Heart left ventricle (tissue), 16 donors: ENCODE measurements at regions not wholly inside any gene's neighbourhood (a gene's known extent, or its start where the extent isn't known, plus 50 kb on each side); places are given as distances from the start of the nearest gene placed in this dataset.

Source experiments
- ATAC-seq, 4 donors: fragments of 200-7000 bp; cut with Tn5 transposase; one replicate each; pipeline ENCODE4 v1.9.1; 2020 to 2022; ENCODE audit warnings: moderate library complexity in 4 of 4, mild to moderate bottlenecking in 3 of 4, moderate number of reproducible peaks in 1 of 4
- DNase-seq, 5 donors: peaks; one replicate each; pipeline ENCODE4 v3.0.0-alpha.2; 2020
- H3K27ac ChIP-seq, 12 donors: fragments of 200-600 bp; sonication (generic) in 4 of 12; one replicate each; pipeline versions ENCODE4 v1.5.0 to v1.8.0; 2016 to 2022; ENCODE audit warnings: mild to moderate bottlenecking in 2 of 12
- H3K27me3 ChIP-seq, 9 donors: fragments of 200-600 bp; sonication (generic) in 2 of 9; one replicate each; pipeline versions ENCODE4 v1.5.1 to v1.8.0; 2016 to 2022; ENCODE audit warnings: mild to moderate bottlenecking in 3 of 9
- H3K36me3 ChIP-seq, 9 donors: fragments of 200-600 bp; sonication (generic) in 2 of 9; one replicate each; pipeline versions ENCODE4 v1.5.0 to v1.8.0; 2018 to 2022; ENCODE audit warnings: mild to moderate bottlenecking in 2 of 9
- H3K4me1 ChIP-seq, 12 donors: fragments of 200-600 bp; sonication (generic) in 4 of 12; one replicate each; pipeline versions ENCODE4 v1.5.0 to v1.8.0; 2016 to 2022; ENCODE audit warnings: mild to moderate bottlenecking in 3 of 12
- H3K4me3 ChIP-seq, 12 donors: fragments of 200-600 bp; sonication (generic) in 4 of 12; one replicate each; pipeline versions ENCODE4 v1.5.0 to v1.8.0; 2017 to 2022; ENCODE audit warnings: mild to moderate bottlenecking in 9 of 12, moderate library complexity in 4 of 12
- H3K9me3 ChIP-seq, 12 donors: fragments of 200-600 bp; sonication (generic) in 4 of 12; one replicate each; pipeline versions ENCODE4 v1.5.0 to v1.8.0; 2016 to 2022; ENCODE audit warnings: mild to moderate bottlenecking in 1 of 12
- CTCF ChIP-seq, 12 donors: fragments of 200-600 bp; sonication (generic) in 4 of 12; IDR thresholded peaks; one replicate each; pipeline versions ENCODE4 v1.5.0 to v1.8.0; 2018 to 2022; ENCODE audit warnings: antibody characterized with exemption in 12 of 12, mild to moderate bottlenecking in 5 of 12
- POLR2A ChIP-seq, 2 donors: fragments of 450-650 bp; IDR thresholded peaks; one replicate each; pipeline ENCODE4 v1.6.1; 2017; ENCODE audit warnings: antibody characterized with exemption in 2 of 2, mild to moderate bottlenecking in 2 of 2, moderate library complexity in 2 of 2
- WGBS, 4 donors: extraction: QIAGEN DNeasy Blood & Tissue Kit in 2 of 4; methylation state at CpG; one replicate each; pipeline versions ENCODE4 v1.1.5 to v1.1.7; 2013 to 2018; 5-methylcytosine and 5-hydroxymethylcytosine counted together
- intact Hi-C, 10 donors: fragments of 100-400 bp; cut with DNase I; formaldehyde crosslinking; loops; one replicate each; pipeline versions ENCODE4 v1.11.1 to v1.14.2; 2022
- donor health status: ischemic (EF 13 %, LVEDD 7.1; RV severe dilation, severe dysfunction).
- donor health status: healthy with polysubstance abuse.
- donor health status: DM: no; HTN: yes; CAD: no.
- donor health status: DM: no; HTN: no; CAD: no.
- donor health status: ischemic (EF 25% LVEDD 6.9; RV normal size, moderate dysfunction).
- donor health status: ischemic (EF 25% LVEDD 5.7; RV mildly dilated, moderate dysfunction).
- donor health status: healthy.
- donor health status: DM: yes; HTN: yes; CAD: no.
- donor health status: ischemic (EF 35%, LVEDD 5.7; RV mildly dilated, moderate dysfunction).
- donor health status: nonischemic (EF 11% LVEDD 7.7; RV severe dilation, severe dysfunction).
- donor health status: DM: yes; HTN: yes; CAD: no.
- donor health status: PGD.
- donor health status: ischemic (EF 29% LVEDD 5.4; RV normal size, mild dysfunction).
- donor health status: nonischemic (EF 23%, LVEDD 6.1; RV moderate dilation, normal function).

GRCh38 chr15:66986951-66987350 lies 78.5 kb upstream of the SMAD3 start:
- H3K27me3 ChIP-seq: no peaks in the 10 kb centered on the region
- DNase-seq: no peak
- peaks cover 0 to 5% (median 0%) of the 10 kb centered on the region in 12 donors for H3K9me3 ChIP-seq
- ATAC-seq: no peak
- WGBS, 4 donors: 90 to 92% (median 90%) methylated on average over 7 of the region's 7 CpGs
- no peak overlapping the region for H3K27ac ChIP-seq
- no peak overlapping the region for H3K4me3 ChIP-seq
- TF ChIP-seq POLR2A (IDR thresholded peaks at IDR 0.05) (no peak), CTCF (IDR thresholded peaks at IDR 0.05) (no peak)
- no peaks in the 10 kb centered on the region for H3K36me3 ChIP-seq
- H3K4me1 ChIP-seq: peaks cover 0 to 2% (median 0%) of the 10 kb centered on the region in 12 donors
- intact Hi-C loops: loop anchor here in 1 of 10 donors (10.0 kb wide), 1 partner anchor 58 kb away; no protein-coding TSS in a partner anchor

GRCh38 chr15:66993090-66993489 lies 72.3 kb upstream of the SMAD3 start:
- Histone ChIP-seq H3K9me3 (peaks cover 0 to 5% (median 0%) of the 10 kb centered on the region in 12 donors), H3K27me3 (peaks cover 0 to 2% (median 0%) of the 10 kb centered on the region in 9 donors), H3K27ac (no peak overlapping the region), H3K4me1 (no peaks in the 10 kb centered on the region), H3K4me3 (no peak overlapping the region), H3K36me3 (no peaks in the 10 kb centered on the region)
- 56 to 78% (median 69%) methylated on average over 2 of the region's 2 CpGs for WGBS, 4 donors
- TF ChIP-seq POLR2A (IDR thresholded peaks at IDR 0.05): no peak
- no peak for DNase-seq
- intact Hi-C loops: no loop called here
- ATAC-seq: no peak

GRCh38 chr15:66993874-66994696 lies 71.3 kb upstream of the SMAD3 start:
- no peak for ATAC-seq
- 87 to 90% (median 88%) methylated on average over 12 of the region's 12 CpGs for WGBS, 4 donors
- Histone ChIP-seq H3K27me3 (peaks cover 0 to 2% (median 0%) of the 10 kb centered on the region in 9 donors), H3K4me1 (no peaks in the 10 kb centered on the region), H3K9me3 (peaks cover 0 to 5% (median 0%) of the 10 kb centered on the region in 12 donors), H3K4me3 (no peak overlapping the region), H3K36me3 (no peaks in the 10 kb centered on the region), H3K27ac (no peak overlapping the region)
- no peak for TF ChIP-seq CTCF (IDR thresholded peaks at IDR 0.05)
- no peak for TF ChIP-seq POLR2A (IDR thresholded peaks at IDR 0.05)
- intact Hi-C loops: no loop called here
- no peak for DNase-seq

GRCh38 chr15:66994927-66995656 lies 70.3 kb upstream of the SMAD3 start:
- intact Hi-C loops: no loop called here
- H3K4me1 ChIP-seq: no peaks in the 10 kb centered on the region
- H3K27ac ChIP-seq: no peak overlapping the region
- ATAC-seq: no peak
- H3K27me3 ChIP-seq: peaks cover 0 to 2% (median 0%) of the 10 kb centered on the region in 9 donors
- 74 to 83% (median 81%) methylated on average over 7 of the region's 7 CpGs for WGBS, 4 donors
- H3K9me3 ChIP-seq: peaks cover 0 to 3% (median 0%) of the 10 kb centered on the region in 12 donors
- no peak for DNase-seq
- TF ChIP-seq POLR2A (IDR thresholded peaks at IDR 0.05) (no peak), CTCF (IDR thresholded peaks at IDR 0.05) (no peak)
- H3K36me3 ChIP-seq: no peaks in the 10 kb centered on the region
- H3K4me3 ChIP-seq: no peak overlapping the region
